ENCODE measurements at regions not wholly inside any gene's neighbourhood (a gene's known extent, or its start where the extent isn't known, plus 50 kb on each side); places are given as distances from the start of the nearest gene placed in this dataset.

DNA sequence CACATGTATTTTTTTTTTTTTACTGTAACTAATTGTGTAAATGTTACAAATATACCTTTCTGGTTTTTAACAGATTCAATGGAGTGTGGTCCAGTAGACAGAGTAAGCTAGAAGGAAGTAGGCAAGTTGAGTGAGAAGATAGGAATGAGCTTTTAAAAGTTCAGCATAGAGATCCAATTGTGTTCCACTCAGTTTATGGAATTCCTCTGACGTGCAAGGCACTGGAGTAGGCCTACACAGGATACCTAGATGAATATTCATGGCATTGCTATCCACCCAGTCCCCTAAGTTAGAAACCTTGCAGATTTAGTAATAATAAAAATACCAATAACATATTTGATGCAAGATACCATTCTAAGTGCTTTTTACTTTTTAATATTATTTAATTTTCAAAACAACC lies 225.6 kb upstream of the ARID2 start:
- no peak overlapping the region for H3K4me3 ChIP-seq (ENCODE audit: low read length)
- TF ChIP-seq, protein P1, sequence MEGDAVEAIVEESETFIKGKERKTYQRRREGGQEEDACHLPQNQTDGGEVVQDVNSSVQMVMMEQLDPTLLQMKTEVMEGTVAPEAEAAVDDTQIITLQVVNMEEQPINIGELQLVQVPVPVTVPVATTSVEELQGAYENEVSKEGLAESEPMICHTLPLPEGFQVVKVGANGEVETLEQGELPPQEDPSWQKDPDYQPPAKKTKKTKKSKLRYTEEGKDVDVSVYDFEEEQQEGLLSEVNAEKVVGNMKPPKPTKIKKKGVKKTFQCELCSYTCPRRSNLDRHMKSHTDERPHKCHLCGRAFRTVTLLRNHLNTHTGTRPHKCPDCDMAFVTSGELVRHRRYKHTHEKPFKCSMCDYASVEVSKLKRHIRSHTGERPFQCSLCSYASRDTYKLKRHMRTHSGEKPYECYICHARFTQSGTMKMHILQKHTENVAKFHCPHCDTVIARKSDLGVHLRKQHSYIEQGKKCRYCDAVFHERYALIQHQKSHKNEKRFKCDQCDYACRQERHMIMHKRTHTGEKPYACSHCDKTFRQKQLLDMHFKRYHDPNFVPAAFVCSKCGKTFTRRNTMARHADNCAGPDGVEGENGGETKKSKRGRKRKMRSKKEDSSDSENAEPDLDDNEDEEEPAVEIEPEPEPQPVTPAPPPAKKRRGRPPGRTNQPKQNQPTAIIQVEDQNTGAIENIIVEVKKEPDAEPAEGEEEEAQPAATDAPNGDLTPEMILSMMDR (IDR thresholded peaks at IDR 0.05; ENCODE audit: low read depth, low read length) = no peak
- no peak for TF ChIP-seq EZH2phosphoT487 (IDR thresholded peaks at IDR 0.05; ENCODE audit: low read depth)
- no peak overlapping the region for H3K4me2 ChIP-seq (ENCODE audit: low read length)
- no peaks in the 10 kb centered on the region for H3K36me3 ChIP-seq (replicated peaks; ENCODE audit: low read depth, low read length)
- no peaks in the 10 kb centered on the region for H3K9me3 ChIP-seq (ENCODE audit: insufficient read depth, low read length)
- no peak overlapping the region for H2AFZ ChIP-seq (ENCODE audit: low read depth, low read length)
- peaks cover 3% of the 10 kb centered on the region; the same call in 1 of the 2 replicates for H3K4me1 ChIP-seq (ENCODE audit: low read length)
- H3K9ac ChIP-seq (ENCODE audit: low read length) = no peak overlapping the region
- H3K79me2 ChIP-seq (ENCODE audit: low read length) = no peaks in the 10 kb centered on the region
- H3K27me3 ChIP-seq (ENCODE audit: low read depth, low read length) = no peaks in the 10 kb centered on the region
- H4K20me1 ChIP-seq (ENCODE audit: insufficient read depth, low read length) = no peaks in the 10 kb centered on the region
- H3K27ac ChIP-seq (ENCODE audit: low read length) = no peak overlapping the region

DNA sequence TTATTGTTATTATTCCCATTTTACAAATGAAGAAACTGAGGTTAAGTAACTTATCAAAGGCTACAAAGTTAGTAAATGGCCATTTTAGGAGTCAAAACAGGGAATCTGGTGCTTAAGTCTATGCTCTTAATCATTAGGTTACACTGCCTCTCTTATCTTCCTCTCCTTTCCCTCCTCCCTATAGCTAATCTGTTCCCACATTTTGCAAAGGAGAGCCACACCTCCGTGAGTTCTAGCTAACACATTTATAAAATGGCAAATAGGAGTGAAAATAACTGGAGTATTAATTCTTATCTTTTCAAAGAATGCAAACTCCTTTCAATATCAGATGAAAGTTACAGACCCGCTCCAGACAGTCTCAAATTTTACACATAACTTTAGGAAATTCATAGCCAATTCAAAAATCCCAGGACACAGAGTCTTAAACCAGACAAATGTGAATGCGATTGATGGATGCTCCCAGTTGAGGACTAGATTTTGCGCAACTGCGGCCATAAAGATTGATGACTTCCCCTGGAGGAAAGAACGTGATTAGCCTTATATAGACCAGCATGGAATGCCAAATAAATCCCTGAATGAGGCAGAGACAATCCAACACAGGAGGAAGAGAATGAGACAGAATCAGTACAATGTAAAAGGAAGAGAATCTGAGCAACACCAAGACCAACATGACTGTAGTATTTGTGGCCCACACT lies 225.0 kb upstream of the ARID2 start:
- Histone ChIP-seq H3K9ac (ENCODE audit: low read length) (no peak overlapping the region), H3K4me2 (ENCODE audit: low read length) (no peak overlapping the region), H3K36me3 (replicated peaks; ENCODE audit: low read depth, low read length) (no peaks in the 10 kb centered on the region), H3K4me3 (ENCODE audit: low read length) (no peak overlapping the region), H2AFZ (ENCODE audit: low read depth, low read length) (no peak overlapping the region), H3K27me3 (ENCODE audit: low read depth, low read length) (no peaks in the 10 kb centered on the region), H4K20me1 (ENCODE audit: insufficient read depth, low read length) (no peaks in the 10 kb centered on the region), H3K9me3 (ENCODE audit: insufficient read depth, low read length) (no peaks in the 10 kb centered on the region), H3K4me1 (ENCODE audit: low read length) (peaks cover 3% of the 10 kb centered on the region; the same call in 1 of the 2 replicates), H3K79me2 (ENCODE audit: low read length) (no peaks in the 10 kb centered on the region), H3K27ac (ENCODE audit: low read length) (no peak overlapping the region)
- TF ChIP-seq, protein P1 (IDR thresholded peaks at IDR 0.05; ENCODE audit: low read depth, low read length) = no peak
- no peak for TF ChIP-seq EZH2phosphoT487 (IDR thresholded peaks at IDR 0.05; ENCODE audit: low read depth)

DNA sequence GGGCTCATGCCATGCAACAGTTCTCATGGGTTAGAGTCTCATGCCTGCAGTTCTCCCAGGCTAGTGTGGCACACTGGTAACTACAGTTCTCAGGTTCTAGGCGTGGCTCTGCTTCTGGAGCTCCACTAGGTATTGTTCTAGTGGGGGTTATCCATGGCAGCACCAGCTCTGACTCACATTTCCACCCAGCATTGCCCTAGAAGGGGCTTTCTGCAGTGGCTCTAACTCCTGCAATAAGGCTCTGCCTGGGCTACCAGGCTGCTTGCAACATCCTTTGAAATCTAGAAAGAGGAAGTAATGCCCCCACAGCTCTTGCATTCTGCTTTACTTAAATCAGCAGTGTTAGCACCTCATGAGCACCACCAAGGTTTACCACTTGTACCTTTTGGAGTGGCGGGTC lies 220.3 kb upstream of the ARID2 start:
- H3K9me3 ChIP-seq (ENCODE audit: insufficient read depth, low read length) = no peaks in the 10 kb centered on the region
- H3K9ac ChIP-seq (ENCODE audit: low read length) = no peak overlapping the region
- H3K4me1 ChIP-seq (ENCODE audit: low read length) = no peaks in the 10 kb centered on the region
- no peak overlapping the region for H3K4me2 ChIP-seq (ENCODE audit: low read length)
- H2AFZ ChIP-seq (ENCODE audit: low read depth, low read length) = no peak overlapping the region
- no peaks in the 10 kb centered on the region for H4K20me1 ChIP-seq (ENCODE audit: insufficient read depth, low read length)
- H3K4me3 ChIP-seq (ENCODE audit: low read length) = no peak overlapping the region
- no peak overlapping the region for H3K27ac ChIP-seq (ENCODE audit: low read length)
- H3K79me2 ChIP-seq (ENCODE audit: low read length) = no peaks in the 10 kb centered on the region
- no peaks in the 10 kb centered on the region for H3K36me3 ChIP-seq (replicated peaks; ENCODE audit: low read depth, low read length)
- H3K27me3 ChIP-seq (ENCODE audit: low read depth, low read length) = no peaks in the 10 kb centered on the region
- TF ChIP-seq, protein P1 (IDR thresholded peaks at IDR 0.05; ENCODE audit: low read depth, low read length) = no peak
- no peak for TF ChIP-seq EZH2phosphoT487 (IDR thresholded peaks at IDR 0.05; ENCODE audit: low read depth)

DNA sequence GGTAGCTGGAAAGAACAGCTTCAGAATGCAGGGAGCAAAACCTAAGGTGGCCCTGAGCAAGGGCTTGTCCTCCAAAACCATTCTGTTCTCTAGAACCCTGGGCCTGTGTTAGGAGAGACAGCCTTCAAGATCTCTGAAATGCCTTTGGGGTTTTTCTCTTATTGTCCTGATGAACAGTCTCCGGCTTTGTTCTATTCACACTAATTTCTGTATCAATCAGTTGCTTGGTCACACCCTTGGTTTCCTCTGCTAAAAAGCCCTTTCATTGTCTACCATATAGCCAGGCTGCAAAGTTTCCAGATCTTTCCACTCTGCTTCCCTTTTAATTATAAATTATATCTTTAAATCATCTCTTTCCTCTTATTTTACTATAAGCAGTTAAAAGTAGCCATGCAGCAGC lies 219.9 kb upstream of the ARID2 start:
- no peaks in the 10 kb centered on the region for H3K36me3 ChIP-seq (replicated peaks; ENCODE audit: low read depth, low read length)
- no peak overlapping the region for H3K27ac ChIP-seq (ENCODE audit: low read length)
- H3K4me2 ChIP-seq (ENCODE audit: low read length) = no peak overlapping the region
- H3K27me3 ChIP-seq (ENCODE audit: low read depth, low read length) = no peaks in the 10 kb centered on the region
- H3K9me3 ChIP-seq (ENCODE audit: insufficient read depth, low read length) = no peaks in the 10 kb centered on the region
- H2AFZ ChIP-seq (ENCODE audit: low read depth, low read length) = no peak overlapping the region
- no peak for TF ChIP-seq EZH2phosphoT487 (IDR thresholded peaks at IDR 0.05; ENCODE audit: low read depth)
- TF ChIP-seq, protein P1 (IDR thresholded peaks at IDR 0.05; ENCODE audit: low read depth, low read length) = no peak
- H3K9ac ChIP-seq (ENCODE audit: low read length) = no peak overlapping the region
- no peak overlapping the region for H3K4me3 ChIP-seq (ENCODE audit: low read length)
- H3K79me2 ChIP-seq (ENCODE audit: low read length) = no peaks in the 10 kb centered on the region
- H4K20me1 ChIP-seq (ENCODE audit: insufficient read depth, low read length) = no peaks in the 10 kb centered on the region
- no peaks in the 10 kb centered on the region for H3K4me1 ChIP-seq (ENCODE audit: low read length)
